Body of pancreas (tissue), 4 donors: ENCODE measurements at regions not wholly inside any gene's neighbourhood (a gene's known extent, or its start where the extent isn't known, plus 50 kb on each side); places are given as distances from the start of the nearest gene placed in this dataset.

Experiments
- CTCF ChIP-seq, 7 experiments: fragments of 450-650 bp in 4 of 7; fragments of 200-600 bp in 3 of 7; sonication (generic) in 3 of 7; IDR thresholded peaks; one replicate each; pipeline ENCODE4 v1.5.1; 2016 to 2019; ENCODE audit warnings: antibody characterized with exemption in 7 of 7
- POLR2A ChIP-seq, 3 donors: fragments of 450-650 bp; IDR thresholded peaks; one replicate each; pipeline ENCODE4 v1.6.1; 2016; ENCODE audit warnings: antibody characterized with exemption in 3 of 3, mild to moderate bottlenecking in 2 of 3

GRCh38 chr13:74464670-74465069 is 330.5 kb upstream of the KLF12 start:
- TF ChIP-seq POLR2A (IDR thresholded peaks at IDR 0.05) = no peak
- no peak for TF ChIP-seq CTCF (IDR thresholded peaks at IDR 0.05)
